ENCODE measurements at regions not wholly inside any gene's neighbourhood (a gene's known extent, or its start where the extent isn't known, plus 50 kb on each side); places are given as distances from the start of the nearest gene placed in this dataset.
"Not testable (repeated sequence)": the region's sequence is repeated elsewhere in the genome, so short reads cannot be mapped to it uniquely, and the experiment has no call there.

DNA sequence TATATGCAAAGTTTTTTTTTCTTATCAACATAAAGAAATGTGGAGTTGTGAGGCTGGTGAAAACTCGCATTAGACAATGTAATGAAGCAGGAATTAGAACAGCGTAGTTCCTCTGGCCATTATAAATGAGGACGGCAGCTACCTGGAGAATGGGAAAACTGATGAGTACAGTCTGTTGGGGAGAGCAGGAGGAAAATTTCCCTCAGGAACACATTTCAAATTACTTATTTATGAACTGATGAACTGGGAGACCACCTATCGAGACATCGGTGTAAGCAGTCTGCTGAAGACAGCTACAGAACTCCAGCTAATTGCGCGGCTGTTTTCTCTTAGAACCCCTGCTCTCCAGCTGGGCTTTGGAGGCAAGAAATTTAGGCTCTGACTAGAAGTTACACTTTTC lies 343.9 kb upstream of the CLINT1 start:
- no peak for DNase-seq (ENCODE audit: low read depth)

DNA sequence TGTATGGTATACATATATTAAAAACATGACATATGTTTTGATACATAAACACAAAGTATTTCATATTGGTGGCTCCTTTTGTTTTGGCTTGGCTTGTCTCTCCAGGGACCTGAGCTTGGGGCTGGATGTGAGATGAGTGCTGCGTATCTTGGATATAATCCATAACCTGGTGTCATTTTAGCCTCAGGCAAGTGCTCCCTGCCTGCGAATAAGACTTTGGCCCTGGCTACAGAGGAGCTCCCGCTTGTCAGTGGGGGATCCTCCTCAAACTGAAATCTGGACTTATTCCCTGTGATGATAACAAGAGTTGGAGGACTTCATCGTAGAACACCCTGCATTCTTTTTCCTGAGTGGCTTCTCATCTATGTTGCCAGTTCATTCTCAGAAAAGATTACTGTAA lies 341.7 kb upstream of the CLINT1 start:
- DNase-seq (ENCODE audit: low read depth): no peak

DNA sequence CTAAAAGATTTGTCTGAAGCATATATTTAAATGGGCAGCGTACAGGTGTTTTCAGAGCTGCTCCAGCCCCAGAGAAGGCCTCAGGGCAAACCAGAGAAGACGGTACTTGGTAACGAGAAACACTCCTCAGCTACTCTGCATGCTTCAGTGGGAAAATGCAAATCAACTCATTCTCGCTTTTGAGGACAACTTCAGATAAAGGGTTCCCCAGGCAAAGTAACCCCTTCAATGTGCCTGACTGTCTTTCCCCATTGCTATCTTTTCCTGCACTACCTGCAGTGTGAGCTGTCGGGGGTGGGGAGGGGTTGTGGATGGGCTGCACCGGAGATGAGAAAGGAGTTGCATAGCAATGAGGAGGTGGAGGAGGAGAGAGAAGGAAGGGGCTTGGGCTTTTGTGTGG lies 339.7 kb upstream of the CLINT1 start:
- DNase-seq (ENCODE audit: low read depth): no peak

DNA sequence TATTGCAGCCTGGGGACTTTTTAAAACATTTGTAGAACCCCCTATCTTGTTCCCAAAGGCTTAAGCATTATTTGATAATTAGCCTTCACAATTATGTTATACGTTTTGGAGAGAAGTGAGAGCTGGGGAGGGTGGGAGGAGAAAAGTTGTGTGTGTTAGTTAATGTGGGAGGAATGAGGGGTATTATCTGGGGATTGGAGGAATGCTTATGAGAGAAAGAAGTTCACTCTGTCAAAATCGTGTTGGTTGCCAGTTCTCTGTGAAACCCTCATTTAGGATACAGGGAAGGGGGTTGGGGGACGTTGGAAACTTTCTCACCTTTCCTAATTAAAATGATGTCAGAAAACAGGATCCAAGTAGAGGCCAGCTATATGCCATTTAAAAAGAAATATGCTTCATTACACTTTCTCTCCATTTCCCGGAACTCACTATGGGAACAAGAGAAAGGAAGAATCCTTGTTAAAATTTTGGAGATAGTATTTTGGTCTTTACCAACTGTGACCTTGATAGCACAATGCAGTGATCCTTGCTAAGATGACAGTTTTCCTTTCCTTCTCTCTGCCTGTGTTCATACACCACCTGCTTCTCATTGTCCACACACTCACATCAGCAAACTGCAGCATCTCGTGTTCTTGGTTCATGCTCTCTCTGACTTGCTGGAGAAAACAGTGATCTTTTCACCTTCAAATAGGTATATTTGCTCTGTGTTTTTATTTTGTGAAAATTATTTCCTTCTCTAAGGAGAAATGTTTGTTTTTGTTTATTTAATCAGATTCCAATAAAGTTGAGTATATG lies 336.7 kb upstream of the CLINT1 start:
- no peak for DNase-seq (ENCODE audit: low read depth)

DNA sequence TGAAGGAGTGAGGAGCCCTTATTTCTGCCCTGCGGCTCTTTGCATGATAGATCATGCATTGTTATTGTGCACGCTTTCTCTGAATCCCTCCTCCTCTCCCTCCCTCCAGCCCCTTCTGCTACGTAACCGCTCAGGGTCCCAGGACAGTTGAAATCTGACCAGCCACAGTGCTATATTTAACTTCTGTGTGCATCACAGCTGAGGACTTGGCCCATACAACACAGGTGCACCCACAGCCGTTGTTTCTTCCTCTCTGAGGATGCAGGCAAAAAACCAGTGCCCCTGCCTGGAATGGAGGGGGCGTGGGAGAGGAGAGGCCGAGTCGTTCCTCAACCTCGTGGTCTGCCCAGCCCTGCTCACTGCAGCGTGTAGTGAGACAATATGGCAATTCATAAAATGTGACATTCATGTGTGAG lies 335.6 kb upstream of the CLINT1 start:
- DNase-seq (ENCODE audit: low read depth): no peak

DNA sequence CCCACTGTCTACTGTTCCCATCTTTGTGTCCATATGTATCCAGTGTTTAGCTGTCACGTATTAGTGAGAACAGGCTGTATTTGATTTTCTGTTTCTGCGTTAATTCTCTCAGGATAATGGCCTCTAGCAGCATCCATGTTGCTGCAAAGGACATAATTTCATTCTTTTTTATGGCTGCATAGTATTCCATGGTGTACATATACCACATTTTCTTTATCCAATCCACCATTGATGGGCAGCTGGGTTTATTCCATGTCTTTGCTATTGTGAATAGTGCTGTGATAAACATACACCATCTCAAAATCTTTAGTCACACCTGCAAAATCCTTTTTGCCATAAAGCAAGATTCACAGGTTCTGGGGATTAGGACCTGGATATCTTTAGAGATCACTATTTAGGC lies 334.4 kb upstream of the CLINT1 start:
- not testable (repeated sequence) for DNase-seq (ENCODE audit: low read depth)

DNA sequence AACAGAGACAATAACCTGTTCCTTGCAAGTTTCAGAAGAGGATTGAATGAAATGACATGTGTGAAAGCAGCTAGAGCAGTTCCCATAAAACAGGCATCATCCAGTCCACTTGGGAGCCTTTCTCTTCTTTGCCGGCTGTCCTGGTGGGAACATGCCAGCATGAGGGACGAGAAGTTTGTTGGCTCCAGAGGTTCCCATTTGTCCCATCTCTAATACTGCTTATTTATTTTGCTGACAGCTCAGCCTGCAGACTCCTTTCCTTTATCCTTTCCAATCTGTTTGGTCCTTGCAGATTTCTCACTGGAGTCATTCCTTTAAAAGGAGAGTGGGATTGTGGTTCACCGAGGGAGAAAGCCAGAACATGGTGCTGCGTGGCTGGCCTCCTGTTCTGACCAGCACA lies 321.5 kb upstream of the CLINT1 start:
- DNase-seq (ENCODE audit: low read depth): no peak

DNA sequence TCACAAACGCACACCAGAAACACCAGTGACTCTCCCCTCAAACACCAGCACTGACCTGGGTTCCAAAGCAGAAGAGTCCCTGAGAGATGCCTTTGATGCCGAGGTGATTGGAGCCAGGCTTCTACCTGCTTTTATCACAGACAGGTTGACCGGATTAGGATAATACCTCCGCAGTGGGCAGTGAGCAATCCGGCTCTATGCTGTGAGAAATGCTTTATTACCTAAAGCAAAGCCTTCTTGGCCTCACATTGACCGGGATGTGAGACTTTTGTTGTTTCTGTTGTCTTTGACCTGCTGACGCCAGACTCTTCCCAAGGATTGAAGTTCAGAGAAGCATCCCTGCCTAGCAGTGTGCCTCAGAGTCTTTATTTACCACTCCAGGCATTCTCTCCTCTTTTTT lies 320.3 kb upstream of the CLINT1 start:
- no peak for DNase-seq (ENCODE audit: low read depth)

DNA sequence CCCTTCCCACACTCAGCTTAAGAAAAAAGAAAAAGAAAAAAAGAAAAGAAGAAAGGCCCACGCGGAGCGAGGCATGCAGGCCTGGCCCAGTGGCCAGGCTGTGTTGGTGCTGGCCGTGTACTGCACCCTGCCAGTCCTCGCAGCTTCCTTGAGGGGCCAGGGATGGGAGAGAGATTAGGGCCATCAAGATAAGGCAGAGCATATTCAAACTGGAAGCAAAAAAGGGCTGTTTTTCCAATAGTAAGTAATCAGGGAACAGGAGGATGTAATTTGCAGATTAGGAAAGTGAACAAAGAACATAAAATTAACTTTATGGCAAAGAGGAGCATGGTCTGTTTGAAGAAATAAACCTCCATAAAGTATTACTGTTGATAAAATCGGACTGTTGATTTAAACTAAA lies 319.6 kb upstream of the CLINT1 start:
- DNase-seq (ENCODE audit: low read depth): no peak

DNA sequence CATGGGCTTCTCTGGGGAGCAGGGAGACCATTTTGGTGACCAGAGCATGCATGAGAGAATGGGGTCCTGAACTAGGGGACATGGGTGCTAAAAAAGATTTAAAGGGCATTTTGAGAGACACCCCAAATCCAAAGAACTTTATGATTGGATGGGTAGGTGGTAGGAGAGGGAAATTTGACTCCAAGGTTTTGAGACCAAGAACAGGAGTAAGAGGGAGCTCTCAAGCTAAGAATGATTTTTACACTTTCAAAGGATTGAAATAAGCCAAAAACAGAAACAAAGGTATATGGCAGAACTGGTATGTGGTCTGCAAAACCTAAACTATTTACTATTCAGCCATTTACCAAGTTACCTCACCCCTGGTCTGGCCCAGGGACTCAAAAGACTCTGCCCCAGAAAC lies 318.2 kb upstream of the CLINT1 start:
- DNase-seq (ENCODE audit: low read depth): no peak

DNA sequence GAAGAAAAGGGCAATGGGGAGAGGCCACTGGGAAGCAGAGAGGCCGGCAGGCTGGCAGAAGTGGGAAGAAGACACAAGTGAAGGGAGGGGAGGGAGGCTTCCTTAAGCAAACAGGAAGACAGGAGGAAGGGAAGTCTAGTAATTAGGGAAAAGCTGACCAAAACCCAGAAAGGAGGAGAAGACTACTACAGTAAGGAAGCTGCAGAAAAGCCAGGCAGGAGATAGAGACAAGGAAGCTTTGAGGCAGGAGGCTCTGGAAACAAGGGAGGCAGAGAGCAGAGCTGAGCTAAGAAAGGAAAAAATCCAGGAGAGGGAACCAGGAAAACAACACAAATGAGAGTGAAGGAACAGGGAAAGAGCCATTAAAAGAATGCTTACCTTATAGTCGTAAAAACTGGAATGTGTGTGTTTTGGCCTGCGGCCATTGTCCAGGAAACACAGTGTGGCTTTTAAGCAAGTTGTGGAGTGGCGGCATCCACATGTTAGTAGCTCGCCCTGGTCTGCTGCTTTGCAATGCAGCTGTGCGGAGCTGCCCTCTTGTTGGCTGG lies 317.1 kb upstream of the CLINT1 start:
- no peak for DNase-seq (ENCODE audit: low read depth)

DNA sequence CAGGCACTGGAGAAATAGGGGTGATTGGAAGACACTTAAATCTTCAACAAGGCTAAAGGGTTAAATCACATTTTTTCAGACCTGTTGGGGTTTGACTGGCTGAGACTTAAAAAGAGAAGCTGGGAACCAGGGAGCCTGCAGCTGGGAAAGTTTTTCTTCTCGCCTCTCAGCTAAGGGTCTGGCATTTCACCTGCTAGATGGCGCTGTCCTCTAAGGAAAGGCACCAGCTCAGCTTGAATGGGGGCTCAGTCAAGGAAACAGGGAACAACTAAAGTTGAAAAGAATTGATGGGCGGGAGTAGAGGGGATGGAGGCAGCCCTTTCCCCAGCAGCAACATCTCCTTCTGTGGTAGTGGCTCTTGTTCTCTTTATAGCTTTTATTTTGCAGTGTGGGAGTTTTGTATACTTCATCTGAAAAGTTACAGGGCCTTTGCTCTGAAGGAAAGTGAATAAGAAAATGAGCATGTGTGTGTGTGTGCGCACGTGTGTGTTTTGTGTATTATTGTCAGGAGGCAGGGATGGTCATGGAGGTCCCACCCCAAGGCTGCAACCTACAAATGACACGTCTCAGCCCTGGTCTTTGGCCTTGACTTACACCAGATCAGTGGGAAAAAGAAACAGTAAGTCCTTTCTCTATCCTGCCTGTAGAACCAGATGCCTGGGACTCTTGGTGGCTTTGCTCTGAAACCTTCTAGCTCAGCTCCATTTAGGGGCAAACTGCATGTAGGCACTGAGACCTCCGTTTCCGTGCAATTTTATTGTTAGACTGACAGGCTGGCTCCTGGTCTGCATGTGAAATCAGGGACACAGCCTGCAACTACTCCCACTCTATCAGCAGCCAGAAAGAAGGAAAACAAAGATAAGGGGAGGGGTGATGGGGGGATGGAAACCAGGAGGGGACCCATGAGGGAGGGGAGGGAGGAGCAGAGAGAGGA lies 316.2 kb upstream of the CLINT1 start:
- peak; percentile 78 for DNase-seq (ENCODE audit: low read depth)

DNA sequence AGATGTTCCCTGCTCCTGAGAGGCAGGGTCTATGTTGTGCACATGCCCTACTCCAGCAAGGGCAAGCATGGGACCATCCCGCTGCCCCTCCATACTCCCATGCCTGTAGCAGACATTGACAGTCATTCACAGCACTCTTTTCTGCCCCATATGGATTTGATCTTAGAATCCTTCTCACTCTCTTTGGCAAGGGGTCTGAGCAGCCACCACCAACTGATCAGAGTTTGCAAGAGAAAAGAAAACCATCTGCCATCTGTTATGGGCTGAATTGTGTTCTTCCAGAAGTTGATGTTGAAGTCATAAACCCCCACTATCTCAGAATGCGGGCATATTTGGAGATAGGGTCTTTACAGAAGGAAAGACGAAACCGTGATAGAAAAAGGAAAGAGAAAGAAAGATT lies 315.1 kb upstream of the CLINT1 start:
- no peak for DNase-seq (ENCODE audit: low read depth)

DNA sequence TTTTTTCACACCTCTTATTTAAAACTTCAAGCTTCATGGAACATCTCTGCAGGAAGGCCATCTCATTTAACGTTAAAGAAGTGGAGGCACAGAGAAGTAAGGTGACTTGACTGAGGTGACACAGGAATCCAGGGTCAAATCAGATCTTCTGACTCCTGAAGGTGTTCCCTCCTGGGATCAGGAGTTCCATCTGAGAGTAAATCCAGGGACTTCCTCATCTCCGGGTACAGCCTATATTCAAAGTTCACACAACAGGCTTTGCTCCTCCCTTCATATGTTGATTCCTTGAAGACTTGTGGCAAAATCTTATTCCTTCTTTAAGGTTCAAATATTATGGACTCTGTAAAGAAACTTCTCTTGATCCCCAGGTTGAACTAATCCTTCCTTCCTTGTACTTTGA lies 313.1 kb upstream of the CLINT1 start:
- DNase-seq (ENCODE audit: low read depth): no peak

DNA sequence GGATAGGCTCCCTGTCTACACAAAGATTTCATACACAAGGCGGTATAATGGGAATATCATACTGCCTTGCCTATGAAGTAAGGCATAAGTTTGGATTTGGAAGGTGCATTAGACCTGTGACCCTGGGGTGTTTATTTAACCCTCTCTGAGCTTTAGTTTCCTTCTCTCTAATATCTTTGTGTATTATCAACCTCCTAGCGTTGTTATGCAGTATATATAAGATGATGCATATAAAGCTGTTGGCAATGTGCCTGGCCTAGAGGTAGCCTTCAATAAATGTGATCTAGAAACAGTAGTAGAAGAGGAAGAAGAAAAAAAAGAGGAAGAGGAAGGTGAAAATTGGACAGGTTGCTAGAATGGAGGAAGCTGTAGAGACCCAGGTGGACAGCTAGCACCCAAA lies 311.6 kb upstream of the CLINT1 start:
- no peak for DNase-seq (ENCODE audit: low read depth)

DNA sequence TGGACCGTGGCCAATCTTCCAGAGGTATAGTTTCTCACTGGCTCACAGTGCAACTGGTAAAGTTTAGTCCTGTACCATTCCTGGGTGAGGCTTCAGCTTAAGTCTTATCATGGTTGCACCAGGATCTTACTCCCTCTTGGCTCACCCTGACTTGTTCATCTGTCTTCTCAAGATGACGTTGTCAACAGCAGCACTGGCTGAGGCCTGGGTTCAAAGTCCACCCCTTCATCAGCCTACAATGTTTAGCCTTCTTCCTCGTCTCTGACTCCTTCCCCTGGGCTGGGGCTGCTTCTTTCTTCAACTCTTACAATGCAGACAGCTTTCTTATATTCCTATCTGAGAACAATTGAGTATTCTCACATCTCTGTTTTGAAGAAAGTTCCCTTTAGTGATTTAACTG lies 311.1 kb upstream of the CLINT1 start:
- DNase-seq (ENCODE audit: low read depth): no peak

DNA sequence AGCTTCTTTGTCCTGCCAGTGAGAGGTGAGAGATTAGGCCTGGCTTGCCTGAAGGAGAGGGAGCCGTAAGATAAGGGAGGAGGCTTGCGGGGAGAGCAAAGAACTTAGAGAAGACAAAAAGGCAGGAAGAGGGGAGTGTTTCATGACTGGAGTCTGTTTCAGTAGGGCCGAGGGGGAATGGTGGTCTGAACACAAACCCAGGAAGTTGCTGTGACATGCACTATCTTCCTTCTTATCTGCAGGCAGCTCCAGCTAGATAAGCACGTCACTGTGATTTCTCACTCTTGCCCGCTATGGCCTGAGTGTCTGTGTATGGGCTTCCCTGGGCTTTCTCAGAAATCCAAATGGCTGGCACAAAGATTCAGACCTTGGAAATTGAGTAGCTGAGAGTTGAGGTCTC lies 307.5 kb upstream of the CLINT1 start:
- no peak for DNase-seq (ENCODE audit: low read depth)

DNA sequence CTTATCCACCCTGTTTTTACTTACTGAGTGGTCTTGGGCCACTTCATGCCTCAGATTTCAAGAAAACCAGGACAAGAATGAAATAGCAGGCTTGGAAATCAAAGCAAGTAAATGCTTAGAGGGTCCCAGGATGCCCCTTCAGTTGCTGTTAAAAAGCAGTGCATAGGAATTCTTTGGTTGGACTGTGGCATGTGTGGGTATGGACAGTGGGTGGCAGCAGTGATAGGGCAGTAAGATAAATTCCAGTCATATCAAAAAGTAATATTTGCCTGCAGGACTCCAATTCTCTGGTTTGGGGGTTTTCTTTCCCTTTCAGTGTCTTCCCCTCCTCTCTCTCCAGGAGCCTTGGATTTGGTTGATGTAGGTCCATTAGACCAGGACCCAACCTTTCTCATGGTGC lies 306.7 kb upstream of the CLINT1 start:
- DNase-seq (ENCODE audit: low read depth): no peak

DNA sequence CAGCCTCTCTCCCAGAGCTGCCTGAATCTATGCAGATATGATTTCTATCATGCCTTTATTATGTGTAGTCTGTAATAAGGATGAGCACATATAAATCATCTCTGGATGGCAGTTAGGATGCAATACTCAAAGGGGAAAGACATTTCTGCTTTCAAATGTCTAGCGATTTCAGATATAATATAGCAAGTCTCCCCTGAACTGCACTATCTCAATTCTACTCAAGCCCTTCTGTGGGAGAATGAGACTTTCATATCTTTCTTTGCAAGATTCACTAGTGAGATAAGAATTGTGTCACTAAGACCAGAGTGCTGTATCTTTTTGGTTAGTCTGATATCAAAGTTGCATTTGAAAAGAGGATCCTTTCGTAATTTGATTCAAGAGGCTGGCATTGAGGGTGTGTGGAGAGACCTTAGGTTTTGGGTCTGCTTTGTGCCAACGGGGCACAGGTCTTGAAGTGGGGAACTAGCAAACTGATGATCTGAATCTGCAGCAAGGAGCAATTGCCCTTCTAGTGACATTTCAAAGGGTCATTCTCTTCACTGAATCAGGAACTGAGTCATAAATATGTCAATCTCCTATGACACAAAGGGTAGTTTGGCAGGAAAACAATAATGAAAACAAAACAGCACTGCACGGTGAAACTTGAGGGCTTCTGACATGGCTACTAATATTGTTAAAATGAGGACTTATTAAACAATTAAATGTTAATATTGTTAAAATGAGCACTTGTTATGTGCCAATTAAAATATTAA lies 305.5 kb upstream of the CLINT1 start:
- DNase-seq (ENCODE audit: low read depth): no peak

DNA sequence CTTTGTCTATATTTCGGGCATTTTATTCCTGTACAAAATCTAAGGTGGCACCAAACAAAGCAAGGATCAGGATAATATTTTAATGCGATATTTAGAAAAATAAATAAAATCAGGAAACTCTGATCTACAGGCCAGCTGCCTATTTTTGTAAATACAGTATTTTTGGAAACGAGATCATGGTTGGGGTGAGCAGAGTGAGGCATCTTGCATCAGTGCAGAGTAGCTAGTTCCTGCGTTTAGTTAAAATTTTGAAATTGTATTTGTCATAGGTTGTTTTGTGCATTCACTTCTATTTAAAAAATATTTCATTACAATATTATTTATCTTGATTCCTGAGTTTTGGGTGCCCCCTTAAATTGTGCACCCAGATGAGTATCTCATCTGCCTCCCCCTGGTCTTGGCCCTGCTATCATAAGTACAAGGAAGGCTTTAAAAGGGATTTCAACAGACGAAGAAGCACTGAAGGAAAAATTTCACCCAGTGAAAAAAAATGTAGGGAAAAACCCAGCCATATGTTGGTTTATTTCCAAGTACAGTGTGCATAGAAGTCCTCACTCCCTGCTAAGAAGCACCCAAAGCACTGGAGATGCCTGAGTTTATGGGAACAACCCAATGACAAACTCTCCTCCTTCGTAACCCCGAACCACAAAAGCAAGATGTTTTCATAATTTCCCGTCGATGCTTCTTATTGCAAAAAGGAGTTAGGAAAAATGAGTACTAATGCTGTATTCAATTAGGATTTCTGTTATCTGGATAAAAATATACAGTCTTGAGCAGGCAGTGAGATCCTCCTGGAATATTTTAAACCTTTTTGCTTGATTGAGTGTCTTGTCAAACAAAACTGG lies 304.7 kb upstream of the CLINT1 start:
- DNase-seq (ENCODE audit: low read depth): no peak

DNA sequence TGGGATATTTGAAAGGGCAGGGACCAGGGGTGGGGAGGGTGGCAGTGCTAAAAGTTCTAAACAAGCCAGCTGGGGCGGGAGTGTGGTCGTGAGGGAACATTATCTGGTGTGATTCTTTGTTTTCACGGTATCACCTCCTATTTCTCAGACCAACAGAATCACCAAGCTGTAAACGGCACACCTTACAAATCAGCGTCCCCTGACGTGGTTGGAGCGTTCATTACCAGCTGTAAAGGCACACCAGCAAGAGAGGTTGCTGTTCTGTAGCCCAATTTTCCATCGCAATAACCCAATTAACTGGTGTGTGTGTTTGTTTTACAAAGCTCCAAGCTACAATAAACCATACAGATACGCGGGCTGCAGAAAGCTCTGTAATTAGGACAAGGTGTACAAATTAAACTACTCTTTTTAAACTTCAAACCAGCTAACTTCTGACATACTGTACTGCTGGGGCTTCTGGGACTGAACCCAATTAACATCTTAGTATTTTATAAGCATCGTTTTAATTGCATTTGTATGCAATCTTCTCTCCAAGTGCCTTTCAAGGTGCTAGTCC lies 303.6 kb upstream of the CLINT1 start:
- DNase-seq (ENCODE audit: low read depth): no peak
